Fibroblast of skin of left quadriceps (primary cell): ENCODE measurements at regions not wholly inside any gene's neighbourhood (a gene's known extent, or its start where the extent isn't known, plus 50 kb on each side); places are given as distances from the start of the nearest gene placed in this dataset.

ENCODE experiments used
- DNase-seq, 2 experiments: peaks; one replicate each; pipeline ENCODE4 v3.0.0-alpha.2; 2013; ENCODE audit warnings: low read depth in 2 of 2

- no peak for DNase-seq
Measured at GRCh38 chr11:30155428-30155827, 75.4 kb upstream of the FSHB start.

GRCh38 chr11:30159546-30159945 is 71.3 kb upstream of the FSHB start:
- no peak for DNase-seq

GRCh38 chr11:30165652-30166051 is 65.2 kb upstream of the FSHB start:
- DNase-seq, result no peak

- DNase-seq, result no peak
Measured at GRCh38 chr11:30171661-30172060, 59.2 kb upstream of the FSHB start.

GRCh38 chr11:30172158-30172557 is 58.7 kb upstream of the FSHB start:
- no peak for DNase-seq

- DNase-seq, result peak in 1 of 2 experiments; percentile 9
Measured at GRCh38 chr11:30172883-30173311, 57.9 kb upstream of the FSHB start.

- DNase-seq, result peak in 1 of 2 experiments; percentile 5
Measured at GRCh38 chr11:30174265-30175020, 56.4 kb upstream of the FSHB start.
